ENCODE measurements at regions not wholly inside any gene's neighbourhood (a gene's known extent, or its start where the extent isn't known, plus 50 kb on each side); places are given as distances from the start of the nearest gene placed in this dataset.
A peak's percentile ranks its signal among the peaks of the same experiment; 100 is the strongest.

- H3K27ac Mint-ChIP-seq (ENCODE audit: unreplicated experiment): no peak overlapping the region
- H3K9me3 Mint-ChIP-seq (ENCODE audit: unreplicated experiment): no peaks in the 10 kb centered on the region
- no peak for DNase-seq (ENCODE audit: extremely low spot score, unreplicated experiment)
- peaks cover 2% of the 10 kb centered on the region for H3K4me1 Mint-ChIP-seq (ENCODE audit: unreplicated experiment)
- no peaks in the 10 kb centered on the region for H3K27me3 Mint-ChIP-seq (ENCODE audit: unreplicated experiment)
- no peak overlapping the region for H3K4me3 Mint-ChIP-seq (ENCODE audit: unreplicated experiment)
- no peaks in the 10 kb centered on the region for H3K36me3 Mint-ChIP-seq (ENCODE audit: unreplicated experiment)
- TF ChIP-seq, protein P1, sequence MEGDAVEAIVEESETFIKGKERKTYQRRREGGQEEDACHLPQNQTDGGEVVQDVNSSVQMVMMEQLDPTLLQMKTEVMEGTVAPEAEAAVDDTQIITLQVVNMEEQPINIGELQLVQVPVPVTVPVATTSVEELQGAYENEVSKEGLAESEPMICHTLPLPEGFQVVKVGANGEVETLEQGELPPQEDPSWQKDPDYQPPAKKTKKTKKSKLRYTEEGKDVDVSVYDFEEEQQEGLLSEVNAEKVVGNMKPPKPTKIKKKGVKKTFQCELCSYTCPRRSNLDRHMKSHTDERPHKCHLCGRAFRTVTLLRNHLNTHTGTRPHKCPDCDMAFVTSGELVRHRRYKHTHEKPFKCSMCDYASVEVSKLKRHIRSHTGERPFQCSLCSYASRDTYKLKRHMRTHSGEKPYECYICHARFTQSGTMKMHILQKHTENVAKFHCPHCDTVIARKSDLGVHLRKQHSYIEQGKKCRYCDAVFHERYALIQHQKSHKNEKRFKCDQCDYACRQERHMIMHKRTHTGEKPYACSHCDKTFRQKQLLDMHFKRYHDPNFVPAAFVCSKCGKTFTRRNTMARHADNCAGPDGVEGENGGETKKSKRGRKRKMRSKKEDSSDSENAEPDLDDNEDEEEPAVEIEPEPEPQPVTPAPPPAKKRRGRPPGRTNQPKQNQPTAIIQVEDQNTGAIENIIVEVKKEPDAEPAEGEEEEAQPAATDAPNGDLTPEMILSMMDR (IDR thresholded peaks at IDR 0.05): peak; percentile 83
Measured at GRCh38 chr3:20511863-20512505, 326.0 kb upstream of the SGO1 start.

DNA sequence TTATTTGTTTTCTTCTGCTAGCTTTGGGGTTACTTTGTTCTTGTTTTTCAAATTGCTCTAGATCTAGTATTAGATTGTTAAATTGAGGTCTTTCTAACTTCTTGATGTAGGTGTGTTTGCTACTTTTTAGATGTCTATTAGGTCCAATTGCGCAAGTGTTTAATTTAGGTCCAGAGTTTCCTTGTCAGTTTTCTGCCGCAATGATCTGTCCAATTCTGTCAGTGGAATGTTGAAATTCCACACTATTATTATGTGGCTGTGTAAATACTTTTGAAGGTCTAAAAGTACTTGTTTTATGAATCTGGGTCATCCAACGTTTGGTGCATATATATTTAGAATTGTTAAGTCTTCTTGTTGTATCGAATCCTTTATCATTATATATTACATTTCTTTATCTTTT, 324.4 kb upstream of the SGO1 start:
- DNase-seq (ENCODE audit: extremely low spot score, unreplicated experiment): no peak
- H3K27ac Mint-ChIP-seq (ENCODE audit: unreplicated experiment): no peak overlapping the region
- peaks cover 2% of the 10 kb centered on the region for H3K27me3 Mint-ChIP-seq (ENCODE audit: unreplicated experiment)
- peaks cover 2% of the 10 kb centered on the region for H3K4me1 Mint-ChIP-seq (ENCODE audit: unreplicated experiment)
- no peaks in the 10 kb centered on the region for H3K36me3 Mint-ChIP-seq (ENCODE audit: unreplicated experiment)
- no peaks in the 10 kb centered on the region for H3K9me3 Mint-ChIP-seq (ENCODE audit: unreplicated experiment)
- TF ChIP-seq, protein P1 (IDR thresholded peaks at IDR 0.05): no peak
- no peak overlapping the region for H3K4me3 Mint-ChIP-seq (ENCODE audit: unreplicated experiment)

- no peaks in the 10 kb centered on the region for H3K4me1 Mint-ChIP-seq (ENCODE audit: unreplicated experiment)
- TF ChIP-seq, protein P1 (IDR thresholded peaks at IDR 0.05): no peak
- H3K4me3 Mint-ChIP-seq (ENCODE audit: unreplicated experiment): no peak overlapping the region
- H3K36me3 Mint-ChIP-seq (ENCODE audit: unreplicated experiment): no peaks in the 10 kb centered on the region
- no peak overlapping the region for H3K27ac Mint-ChIP-seq (ENCODE audit: unreplicated experiment)
- peaks cover 34% of the 10 kb centered on the region for H3K27me3 Mint-ChIP-seq (ENCODE audit: unreplicated experiment)
- H3K9me3 Mint-ChIP-seq (ENCODE audit: unreplicated experiment): peaks cover 8% of the 10 kb centered on the region
- no peak for DNase-seq (ENCODE audit: extremely low spot score, unreplicated experiment)
Measured at GRCh38 chr3:20503394-20504082, 317.5 kb upstream of the SGO1 start.

- no peaks in the 10 kb centered on the region for H3K4me1 Mint-ChIP-seq (ENCODE audit: unreplicated experiment)
- no peak overlapping the region for H3K4me3 Mint-ChIP-seq (ENCODE audit: unreplicated experiment)
- H3K36me3 Mint-ChIP-seq (ENCODE audit: unreplicated experiment): no peaks in the 10 kb centered on the region
- peaks cover 17% of the 10 kb centered on the region for H3K27me3 Mint-ChIP-seq (ENCODE audit: unreplicated experiment)
- TF ChIP-seq, protein P1 (IDR thresholded peaks at IDR 0.05): no peak
- H3K27ac Mint-ChIP-seq (ENCODE audit: unreplicated experiment): no peak overlapping the region
- H3K9me3 Mint-ChIP-seq (ENCODE audit: unreplicated experiment): peaks cover 11% of the 10 kb centered on the region
- no peak for DNase-seq (ENCODE audit: extremely low spot score, unreplicated experiment)
Measured at GRCh38 chr3:20490996-20491395, 305.0 kb upstream of the SGO1 start.

DNA sequence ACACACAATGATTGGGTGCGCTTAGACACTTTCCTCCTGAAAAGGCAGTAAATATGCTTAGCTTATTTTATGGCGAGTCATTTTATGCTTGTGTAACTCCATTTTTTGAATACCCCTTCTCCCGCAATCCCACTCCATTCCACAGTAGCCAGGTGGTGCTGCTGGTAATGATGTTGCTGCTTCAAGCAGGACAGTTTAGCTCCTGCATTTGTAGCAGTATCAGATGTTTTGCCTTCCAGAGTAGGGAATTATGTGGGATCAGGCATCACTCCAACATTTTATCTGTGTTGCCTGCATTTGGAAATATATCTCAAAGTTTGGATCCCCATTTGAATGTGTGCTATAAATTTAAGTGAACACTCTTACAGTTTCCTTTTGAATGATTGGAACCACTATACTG, 302.1 kb upstream of the SGO1 start:
- H3K4me3 Mint-ChIP-seq (ENCODE audit: unreplicated experiment): no peak overlapping the region
- no peak overlapping the region for H3K27ac Mint-ChIP-seq (ENCODE audit: unreplicated experiment)
- DNase-seq (ENCODE audit: extremely low spot score, unreplicated experiment): no peak
- peaks cover 22% of the 10 kb centered on the region for H3K9me3 Mint-ChIP-seq (ENCODE audit: unreplicated experiment)
- no peaks in the 10 kb centered on the region for H3K4me1 Mint-ChIP-seq (ENCODE audit: unreplicated experiment)
- no peaks in the 10 kb centered on the region for H3K36me3 Mint-ChIP-seq (ENCODE audit: unreplicated experiment)
- H3K27me3 Mint-ChIP-seq (ENCODE audit: unreplicated experiment): peaks cover 17% of the 10 kb centered on the region
- TF ChIP-seq, protein P1 (IDR thresholded peaks at IDR 0.05): no peak

Measured in osteocyte (in vitro differentiated cells).